ENCODE measurements at regions not wholly inside any gene's neighbourhood (a gene's known extent, or its start where the extent isn't known, plus 50 kb on each side); places are given as distances from the start of the nearest gene placed in this dataset.
A peak's percentile ranks its signal among the peaks of the same experiment; 100 is the strongest.
"Not testable (repeated sequence)": the region's sequence is repeated elsewhere in the genome, so short reads cannot be mapped to it uniquely, and the experiment has no call there.

- DNase-seq: no peak
Observed at GRCh38 chr10:113474752-113475151, 78.1 kb upstream of the HABP2 start.

GRCh38 chr10:113475381-113475807 lies 77.5 kb upstream of the HABP2 start:
- no peak for DNase-seq

GRCh38 chr10:113476191-113476590 lies 76.7 kb upstream of the HABP2 start:
- DNase-seq: no peak

DNA sequence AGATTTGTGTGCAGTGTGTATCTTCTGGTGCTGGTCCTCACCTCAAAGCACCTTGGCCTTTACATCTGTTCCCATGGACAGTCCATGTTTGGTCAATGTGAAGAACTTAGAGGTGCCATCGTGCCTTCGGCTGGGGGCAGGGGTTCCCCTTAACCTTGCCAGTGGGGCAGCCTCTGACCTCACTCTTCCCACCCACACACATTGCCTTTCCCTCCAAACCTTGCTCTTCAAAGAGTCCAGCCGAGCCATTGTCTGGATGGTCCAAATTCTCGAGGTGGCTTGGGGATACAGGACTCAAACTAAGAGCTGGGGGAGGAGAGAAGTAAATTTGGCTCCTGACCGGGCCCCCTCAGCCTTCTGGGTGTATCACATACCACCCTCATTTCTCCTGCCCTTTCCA lies 76.2 kb upstream of the HABP2 start:
- no peak for DNase-seq

GRCh38 chr10:113477451-113477850 lies 75.4 kb upstream of the HABP2 start:
- no peak for DNase-seq

GRCh38 chr10:113479346-113480080 lies 73.3 kb upstream of the HABP2 start:
- DNase-seq: no peak

DNA sequence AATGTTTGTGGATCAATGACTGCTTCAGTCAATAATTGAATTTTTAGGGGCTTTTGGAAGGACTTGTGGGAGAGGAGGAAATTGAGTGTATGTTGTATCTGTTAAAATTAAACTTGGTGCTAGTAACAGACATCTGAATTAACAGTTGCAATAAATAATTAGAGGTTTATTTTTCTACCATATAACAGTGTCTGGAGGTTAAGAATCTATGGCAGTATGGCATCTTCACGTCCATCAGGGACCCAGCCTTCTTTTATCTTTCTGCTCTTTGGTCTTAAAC lies 72.8 kb upstream of the HABP2 start:
- no peak for DNase-seq

DNA sequence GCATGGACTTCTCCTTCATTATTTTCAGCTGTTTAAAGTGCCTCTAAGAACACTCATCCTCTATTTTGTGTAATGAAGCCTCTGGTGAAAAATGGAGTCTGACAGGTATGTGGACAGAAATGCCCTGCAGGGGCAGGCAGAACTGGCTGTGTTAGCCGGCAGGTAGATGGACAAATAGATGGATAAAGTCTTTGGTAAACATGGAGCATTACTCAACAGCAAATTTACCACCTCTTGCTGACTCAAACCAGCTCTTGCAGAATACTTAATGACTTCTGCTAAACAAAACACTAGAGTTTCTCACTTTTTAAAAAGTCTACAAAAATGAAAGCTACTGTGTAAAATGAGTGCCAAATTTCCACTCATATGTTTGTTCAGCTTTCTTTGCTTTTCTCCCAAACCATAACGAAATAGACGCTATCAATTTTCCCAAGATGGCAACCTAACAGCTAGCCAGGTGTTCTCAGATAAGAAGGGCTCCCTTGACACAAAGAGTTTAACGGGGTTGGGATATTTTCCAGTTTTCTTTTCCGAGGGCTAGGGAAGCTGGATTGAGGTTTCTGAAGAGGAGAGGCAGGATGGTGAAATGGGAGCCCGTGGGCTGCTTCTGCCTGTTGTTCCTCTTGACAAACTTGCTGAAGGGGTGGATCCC lies 71.9 kb upstream of the HABP2 start:
- peak; percentile 55 for DNase-seq

DNA sequence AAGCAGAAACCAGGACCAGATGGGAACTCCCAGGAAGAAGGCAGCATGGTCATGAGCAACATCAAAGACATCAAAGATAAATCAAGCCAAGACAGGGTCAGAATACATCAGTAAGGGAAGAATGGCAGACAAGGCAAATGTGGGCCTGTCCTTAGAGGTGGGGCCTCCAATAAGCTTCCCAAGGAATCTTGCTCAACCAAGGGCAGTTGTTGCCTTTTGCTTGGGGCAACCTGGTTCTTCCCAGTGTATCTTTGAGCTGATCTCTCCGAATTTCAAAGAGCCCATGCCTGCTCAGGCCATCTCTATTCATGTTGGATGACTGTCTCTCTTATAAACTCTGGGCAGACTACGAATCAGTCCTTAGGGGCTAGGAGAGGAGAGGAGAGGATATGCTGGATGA lies 68.4 kb upstream of the HABP2 start:
- DNase-seq: no peak

GRCh38 chr10:113485736-113486135 lies 67.1 kb upstream of the HABP2 start:
- no peak for DNase-seq

- DNase-seq: no peak
Observed at GRCh38 chr10:113486531-113486930, 66.3 kb upstream of the HABP2 start.

DNA sequence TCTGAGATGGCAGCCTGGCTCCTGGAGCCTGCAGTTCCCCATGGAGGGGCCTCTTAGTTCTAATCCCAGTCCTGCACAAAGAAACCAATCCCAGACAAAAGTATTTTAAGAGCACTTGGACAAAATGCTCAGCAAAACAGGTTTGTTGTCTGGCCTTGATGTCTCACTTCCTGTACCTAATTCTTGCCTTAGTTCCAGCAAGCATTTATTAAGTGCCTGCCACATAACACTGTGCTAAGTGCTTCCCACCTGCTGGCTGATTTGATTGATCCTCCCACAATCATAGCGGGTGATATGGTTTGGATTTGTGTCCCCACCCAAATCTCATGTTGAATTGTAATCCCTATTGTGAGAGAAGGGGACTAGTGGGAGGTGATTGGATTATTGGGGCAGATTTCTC lies 65.7 kb upstream of the HABP2 start:
- no peak for DNase-seq

- DNase-seq: no peak
Observed at GRCh38 chr10:113488186-113488585, 64.7 kb upstream of the HABP2 start.

DNA sequence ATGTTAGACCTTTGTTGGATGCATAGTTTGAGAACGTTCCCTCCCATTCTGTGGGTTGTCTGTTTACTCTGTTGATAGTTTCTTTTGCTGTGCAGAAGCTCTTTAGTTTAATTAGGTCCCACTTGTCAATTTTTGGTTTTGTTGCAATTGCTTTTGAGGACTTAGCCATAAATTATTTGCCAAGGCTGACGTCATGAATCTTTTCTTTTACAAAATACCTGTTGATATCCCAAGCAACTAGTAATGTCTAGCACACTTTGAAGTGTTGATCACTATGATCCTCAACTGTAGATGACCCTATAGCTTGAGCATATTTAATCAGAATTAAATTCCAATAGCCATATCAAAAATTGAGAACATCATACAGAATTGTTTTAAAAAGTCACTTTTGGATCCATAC lies 63.3 kb upstream of the HABP2 start:
- DNase-seq: not testable (repeated sequence)

- DNase-seq: no peak
Observed at GRCh38 chr10:113491967-113492565, 60.8 kb upstream of the HABP2 start.

DNA sequence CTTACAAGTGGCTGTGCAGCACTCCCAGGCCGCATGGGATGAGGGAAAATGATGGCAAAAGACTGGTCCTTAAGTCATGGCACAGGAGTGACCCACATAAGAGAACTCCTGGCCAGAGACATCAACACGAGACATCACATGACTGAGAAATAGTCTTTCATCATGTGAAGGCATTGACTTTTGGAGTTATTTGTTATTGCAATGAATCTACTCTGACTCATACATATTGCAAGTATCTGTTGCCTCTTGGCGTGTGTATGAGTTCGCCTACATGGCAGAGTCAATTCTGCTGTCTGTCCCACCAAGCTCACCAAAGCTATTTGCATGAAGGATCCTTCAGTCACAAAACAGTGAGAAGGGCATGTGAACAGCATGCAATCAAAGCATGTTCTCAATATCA lies 59.7 kb upstream of the HABP2 start:
- no peak for DNase-seq

- no peak for DNase-seq
Observed at GRCh38 chr10:113493882-113494301, 59.0 kb upstream of the HABP2 start.

- no peak for DNase-seq
Observed at GRCh38 chr10:113494761-113495160, 58.1 kb upstream of the HABP2 start.

GRCh38 chr10:113495553-113495952 lies 57.3 kb upstream of the HABP2 start:
- DNase-seq: no peak

- DNase-seq: no peak
Observed at GRCh38 chr10:113496111-113497109, 56.4 kb upstream of the HABP2 start.

GRCh38 chr10:113497198-113497597 lies 55.7 kb upstream of the HABP2 start:
- no peak for DNase-seq

- DNase-seq: no peak
Observed at GRCh38 chr10:113498997-113499396, 53.9 kb upstream of the HABP2 start.

GRCh38 chr10:113499806-113500205 lies 53.0 kb upstream of the HABP2 start:
- no peak for DNase-seq

Measured in SHP77 treated with DMSO at 0.1 percent for 48 hours (cell line).